Activated CD4-positive, alpha-beta T cell treated with anti-CD3 and anti-CD28 coated beads, Interleukin-2, amount 50 U/mL, for 1 hour (primary cell): ENCODE measurements at regions not wholly inside any gene's neighbourhood (a gene's known extent, or its start where the extent isn't known, plus 50 kb on each side); places are given as distances from the start of the nearest gene placed in this dataset.

Experiments used
- DNase-seq: peaks from one replicate; pipeline ENCODE4 v3.0.0-alpha.2; 2020

DNA sequence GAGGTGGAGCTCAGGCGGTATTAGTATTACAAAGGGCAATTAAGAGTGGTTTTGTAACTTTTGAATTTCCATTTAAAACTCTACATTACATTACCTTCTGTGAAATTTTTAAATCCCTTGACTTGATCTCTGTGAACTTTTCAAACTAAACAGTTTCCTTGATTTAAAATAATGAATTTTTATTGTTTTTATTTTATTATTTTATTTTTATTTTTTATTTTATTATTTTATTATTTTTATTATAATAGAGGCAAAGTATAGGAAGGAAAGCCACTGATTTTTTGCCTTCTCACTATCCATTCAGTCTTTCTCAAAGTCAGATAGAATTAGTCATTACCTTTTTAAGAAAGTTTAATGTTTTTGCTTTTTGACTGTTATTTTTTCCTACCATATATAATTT, 1248.1 kb upstream of the SLC10A2 start:
- DNase-seq: no peak

DNA sequence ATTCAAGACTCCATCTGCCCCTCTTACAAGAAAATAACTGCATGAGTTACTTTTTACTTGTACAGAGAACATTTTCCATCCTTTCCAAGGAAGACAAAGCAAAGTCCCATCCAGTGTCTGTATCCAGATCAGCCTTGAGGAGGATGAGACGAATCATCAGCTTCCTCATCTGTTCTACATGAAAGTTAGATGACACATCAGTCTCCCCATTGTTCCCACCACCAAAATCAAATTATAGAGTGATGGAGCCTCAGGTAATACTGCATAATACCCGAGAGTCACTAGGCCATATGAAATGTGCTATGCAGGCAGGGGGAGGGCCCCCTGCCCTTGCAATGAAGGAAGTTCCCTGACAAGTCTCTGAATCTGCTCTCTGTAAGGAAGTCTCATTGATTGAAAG, 1244.6 kb upstream of the SLC10A2 start:
- no peak for DNase-seq

DNA sequence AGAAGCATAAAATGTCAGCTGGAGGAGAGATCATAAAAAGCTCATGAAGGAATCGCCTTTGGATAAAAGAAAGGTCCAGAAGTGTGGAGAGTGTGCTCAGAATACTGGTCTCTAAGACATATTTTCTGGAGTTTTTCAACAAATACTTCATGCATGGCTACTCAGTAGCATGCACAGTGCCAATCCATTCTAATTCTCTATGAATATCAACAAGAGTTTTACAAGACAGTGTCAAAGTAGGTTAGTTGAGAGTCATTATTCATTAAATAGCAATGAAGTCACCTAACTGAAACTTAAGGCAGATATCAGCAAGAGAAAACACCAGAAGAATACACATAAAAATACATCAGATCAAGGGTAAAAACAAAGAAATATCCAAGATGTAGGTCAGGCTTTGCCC, 1243.2 kb upstream of the SLC10A2 start:
- no peak for DNase-seq

DNA sequence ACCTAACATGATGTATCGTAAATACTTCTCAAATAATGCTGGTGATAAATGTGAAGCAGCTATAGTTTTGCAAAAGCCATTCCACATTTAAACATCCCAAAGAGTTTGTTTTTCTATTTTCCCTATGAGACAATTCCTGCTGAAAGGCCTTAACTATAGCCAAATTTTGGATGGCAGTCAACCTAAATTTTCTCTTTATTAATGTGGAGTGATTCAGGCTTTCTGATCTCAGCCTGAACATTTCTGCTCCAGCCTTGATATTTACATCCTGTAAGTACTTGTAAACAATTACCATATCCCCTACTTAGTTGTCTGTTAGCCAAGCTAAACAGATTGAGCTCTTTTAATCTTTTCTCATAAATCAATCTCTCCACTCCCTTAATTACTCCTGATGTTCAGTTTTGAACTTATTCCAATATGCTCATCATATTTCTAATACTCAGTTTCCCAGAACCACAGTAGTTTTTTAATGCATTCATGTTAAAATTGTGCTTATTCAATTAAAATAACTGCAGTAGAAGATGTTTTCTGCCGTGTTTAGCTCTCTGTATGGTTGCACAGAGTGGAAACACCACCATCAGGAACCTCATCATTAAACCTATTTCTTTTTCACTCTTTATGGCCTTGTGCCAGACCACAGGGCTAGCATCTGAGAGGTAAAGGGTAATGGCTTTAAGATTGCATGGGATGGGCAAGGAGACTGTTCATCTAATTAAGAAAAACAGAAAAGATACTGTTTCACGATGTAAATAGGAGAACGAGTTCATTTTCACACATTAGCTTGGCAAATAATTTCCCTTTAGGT, 1235.2 kb upstream of the SLC10A2 start:
- no peak for DNase-seq

DNA sequence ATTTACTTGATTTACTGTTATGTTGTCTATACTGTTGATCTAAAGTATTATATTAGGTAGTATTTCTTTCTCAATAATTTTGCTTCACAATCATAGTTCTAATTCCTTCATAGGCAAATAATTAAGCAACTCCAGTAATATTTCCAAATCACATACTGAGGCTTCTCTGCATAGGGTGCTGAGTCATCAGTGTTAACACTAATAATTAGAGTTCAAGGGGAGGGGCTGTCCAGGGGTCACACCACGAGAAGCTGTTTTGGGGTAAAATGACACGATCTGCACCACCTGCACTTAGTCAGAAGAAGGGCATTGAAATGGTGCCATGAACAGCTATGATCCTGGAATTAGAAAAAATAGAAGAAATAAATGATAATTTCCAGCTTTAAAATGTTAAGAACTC, 1230.9 kb upstream of the SLC10A2 start:
- no peak for DNase-seq

DNA sequence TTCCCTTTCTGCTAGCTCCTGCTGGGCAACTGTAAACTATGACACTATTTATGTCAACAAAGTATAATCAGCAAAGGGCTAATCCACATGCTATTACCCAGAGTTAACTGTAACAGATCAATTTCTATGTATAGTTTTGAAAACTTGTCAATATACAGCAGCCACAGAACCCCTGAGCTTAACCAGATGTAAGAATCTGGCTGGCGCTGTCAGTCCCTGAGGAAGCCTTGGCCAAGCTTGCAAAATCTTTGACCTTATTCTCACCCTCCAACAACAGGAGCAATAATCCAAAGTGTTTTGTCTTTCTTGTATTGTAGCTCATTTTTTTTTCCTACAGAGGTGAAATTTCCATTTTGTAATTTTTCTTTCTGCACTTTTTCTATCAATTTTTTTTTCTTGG, 1230.1 kb upstream of the SLC10A2 start:
- DNase-seq: no peak

DNA sequence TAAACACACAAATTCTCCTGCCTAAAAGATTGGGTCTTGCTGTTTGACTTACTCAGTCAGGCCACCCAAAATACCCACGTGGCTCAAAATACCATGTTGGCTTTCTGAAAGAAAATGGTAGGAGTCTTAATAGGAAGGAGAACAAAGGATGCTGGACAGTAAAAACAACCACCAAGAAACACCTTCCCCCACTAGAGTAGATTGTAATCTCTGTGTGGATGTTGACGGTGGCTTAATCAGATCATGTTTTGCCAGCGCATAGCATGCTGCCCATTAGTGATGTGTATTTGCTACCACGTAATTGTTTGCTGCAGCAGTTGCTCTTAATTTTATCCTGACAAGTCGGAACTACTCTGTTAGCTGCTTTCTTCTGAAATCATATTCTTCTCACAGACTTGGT, 1229.3 kb upstream of the SLC10A2 start:
- DNase-seq: no peak

DNA sequence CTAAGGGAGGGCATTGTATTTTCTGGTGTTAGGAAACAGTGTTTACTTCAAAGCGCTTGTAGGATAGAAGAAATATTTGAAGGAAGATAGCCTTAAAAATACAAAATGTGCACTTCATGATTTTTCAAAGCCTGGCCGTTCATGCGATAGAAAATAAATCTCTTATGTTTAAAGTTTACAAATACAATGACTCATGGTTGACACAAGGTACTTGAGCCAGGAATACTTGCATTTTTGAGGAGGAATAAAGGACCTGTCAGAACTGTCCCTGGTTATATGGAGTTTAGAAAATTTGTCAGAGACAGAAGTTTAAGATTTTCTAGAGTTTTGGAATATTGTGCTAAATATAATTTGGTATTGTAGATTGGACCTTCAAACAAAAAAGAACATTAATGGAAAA, 1223.2 kb upstream of the SLC10A2 start:
- DNase-seq: no peak

DNA sequence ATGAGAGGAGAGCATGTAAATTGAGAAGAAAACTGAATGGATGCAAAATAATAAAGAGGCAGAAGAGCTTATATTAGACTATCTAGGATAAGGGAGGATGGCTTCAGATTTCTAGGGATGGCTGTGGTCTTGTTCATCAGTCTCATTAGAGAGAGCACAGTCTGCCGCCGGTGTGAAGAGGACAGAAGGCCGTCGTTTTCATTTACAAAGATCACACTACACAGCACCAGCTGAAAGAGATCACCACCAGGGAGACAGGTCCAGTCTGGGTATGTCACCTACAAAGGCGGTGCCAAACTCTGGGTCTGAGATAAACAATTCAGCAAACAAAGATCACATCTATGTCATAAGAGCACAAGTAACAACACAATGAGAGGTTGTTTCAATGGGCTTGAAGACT, 1222.3 kb upstream of the SLC10A2 start:
- no peak for DNase-seq

DNA sequence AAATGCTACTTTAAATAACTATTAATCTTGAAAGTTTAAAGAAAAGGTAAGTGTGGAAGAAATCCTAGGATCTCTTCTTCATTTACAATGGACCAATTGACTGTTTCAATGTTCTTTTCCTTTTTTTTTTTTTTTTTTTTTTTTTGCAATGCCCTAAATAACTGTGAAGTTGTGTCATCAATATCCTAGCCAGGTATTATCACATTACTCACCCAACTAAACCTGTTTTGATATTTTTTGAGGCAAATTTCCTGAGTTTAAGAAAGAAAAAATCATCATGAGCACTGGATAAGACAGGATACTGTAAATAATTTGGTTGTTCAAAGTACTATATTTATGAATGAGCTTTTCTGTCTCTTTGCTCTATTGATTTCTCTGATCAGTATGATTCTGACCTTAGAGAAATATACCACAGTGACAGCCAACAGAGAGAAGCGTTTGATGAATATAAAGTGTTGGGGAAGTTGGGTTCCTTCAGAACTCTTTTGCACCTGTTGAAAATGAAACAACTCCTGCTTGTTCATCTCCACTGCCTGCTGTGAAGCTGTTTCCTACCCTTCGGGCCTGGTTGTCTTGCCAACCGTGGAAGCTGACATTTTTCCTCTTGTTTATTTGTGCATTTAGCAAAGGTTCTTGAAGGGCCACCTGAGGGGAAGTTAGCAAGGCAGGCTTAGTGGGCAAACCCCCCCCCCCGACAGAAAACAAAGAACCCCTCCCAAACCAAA, 1220.5 kb upstream of the SLC10A2 start:
- no peak for DNase-seq

DNA sequence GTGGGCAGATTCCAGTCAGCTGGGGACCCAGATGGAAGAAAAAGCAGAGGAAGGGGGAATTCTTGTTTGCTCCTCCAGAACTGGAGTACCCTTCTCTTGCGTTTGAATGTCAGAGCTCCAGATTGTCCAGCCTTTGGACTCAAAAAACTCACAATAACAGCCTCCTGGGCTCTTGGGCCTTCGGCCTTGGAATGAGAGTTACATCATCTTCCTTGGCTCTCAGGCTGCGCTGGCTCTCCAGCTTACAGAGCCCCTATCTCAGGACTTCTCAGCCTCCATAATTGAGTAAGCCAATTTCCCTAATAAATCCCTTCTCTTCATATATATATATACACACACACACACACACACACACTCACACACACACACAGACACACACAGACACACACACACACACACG, 1215.7 kb upstream of the SLC10A2 start:
- no peak for DNase-seq

DNA sequence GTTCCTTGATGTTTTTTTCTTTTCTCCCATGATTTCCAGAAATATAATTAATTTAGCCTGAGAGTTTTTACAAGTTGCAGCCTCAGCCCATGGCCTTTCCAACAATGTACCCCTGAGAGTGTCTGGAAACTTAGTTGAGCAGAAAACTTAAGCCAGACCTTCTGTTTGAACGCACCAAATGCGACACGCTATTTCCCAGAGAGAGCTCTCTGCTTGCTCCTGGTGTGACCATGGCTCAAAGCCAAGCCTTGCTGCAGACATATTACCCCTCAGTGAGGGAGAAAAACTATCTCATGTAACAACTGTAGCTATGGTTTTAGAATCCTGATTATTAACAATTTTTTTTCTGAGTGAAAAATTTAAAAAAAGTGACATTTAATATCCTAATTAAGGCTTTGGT, 1204.5 kb upstream of the SLC10A2 start:
- no peak for DNase-seq

DNA sequence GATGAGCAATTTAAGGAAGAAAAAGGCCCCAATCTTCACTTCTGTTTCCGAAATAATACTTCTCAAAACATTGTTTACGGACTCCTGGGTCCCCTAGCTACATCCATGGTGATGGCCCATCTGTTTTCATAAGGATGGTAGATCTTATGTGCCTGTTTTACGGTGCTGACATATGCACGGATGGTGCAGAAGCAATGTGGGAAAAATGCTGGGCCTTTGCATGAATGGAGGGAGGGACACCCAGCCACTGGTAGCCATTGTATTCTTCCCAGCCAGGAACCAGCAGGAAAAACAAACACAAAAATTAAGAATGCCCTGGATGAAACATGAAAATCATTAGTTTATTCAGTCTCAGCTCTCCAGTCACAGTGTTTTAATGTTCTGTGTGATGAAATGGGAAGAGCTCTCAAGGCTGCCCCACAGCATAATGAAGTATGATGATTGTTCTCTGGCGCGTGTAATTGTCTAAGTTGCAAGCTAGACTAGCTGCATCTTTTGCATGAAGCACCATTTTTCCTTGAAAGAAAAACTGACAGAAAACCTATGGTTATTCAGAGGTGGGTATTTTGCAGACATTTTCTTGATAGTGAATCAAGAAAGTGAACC, 1201.1 kb upstream of the SLC10A2 start:
- DNase-seq: no peak

DNA sequence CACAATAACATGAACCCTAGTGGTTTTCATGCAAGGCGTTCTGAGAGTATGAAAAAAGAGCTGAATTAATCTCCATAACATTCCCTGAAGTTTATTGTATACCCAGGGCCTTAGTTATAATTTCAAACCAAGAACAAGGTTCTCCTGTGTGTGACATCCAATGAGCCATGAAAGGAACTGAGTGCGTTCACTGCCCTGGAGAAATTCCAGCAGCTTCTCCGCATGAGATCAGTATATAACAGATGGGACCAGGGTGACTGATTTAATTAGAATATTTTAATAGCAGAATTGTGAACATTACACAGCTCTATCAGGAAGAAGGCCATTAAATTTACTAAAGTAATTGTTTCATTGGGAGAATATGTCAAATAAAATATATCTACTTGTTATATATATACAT, 1190.5 kb upstream of the SLC10A2 start:
- DNase-seq: no peak

DNA sequence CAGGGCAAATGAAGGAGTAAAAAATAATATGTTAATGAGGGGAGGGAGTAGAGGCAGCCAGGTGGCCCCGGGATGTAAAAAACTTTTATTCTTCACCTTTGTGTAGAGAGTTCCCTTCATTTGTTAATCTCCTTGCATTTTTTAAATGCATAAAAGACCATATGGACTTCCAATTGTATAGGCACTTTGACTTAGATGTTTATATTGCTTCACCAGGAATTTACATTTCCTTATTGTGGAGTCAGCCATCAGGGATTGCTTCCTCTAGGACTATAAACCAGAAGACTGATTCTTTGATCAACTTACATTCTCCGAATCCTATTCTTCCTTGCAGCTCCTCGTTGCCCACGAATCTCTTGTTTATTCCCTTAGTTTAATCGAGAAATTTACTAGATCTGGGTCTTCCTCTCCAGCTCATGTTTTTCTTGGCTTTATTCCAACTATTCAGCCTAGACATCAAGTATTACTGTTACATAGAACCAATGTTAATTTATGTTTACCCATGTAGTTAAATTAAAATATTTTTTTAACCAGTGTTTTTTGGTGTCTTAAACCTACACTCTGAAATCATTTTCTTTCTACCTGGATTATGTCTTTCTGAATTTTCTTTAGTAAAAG, 1187.0 kb upstream of the SLC10A2 start:
- DNase-seq: no peak

DNA sequence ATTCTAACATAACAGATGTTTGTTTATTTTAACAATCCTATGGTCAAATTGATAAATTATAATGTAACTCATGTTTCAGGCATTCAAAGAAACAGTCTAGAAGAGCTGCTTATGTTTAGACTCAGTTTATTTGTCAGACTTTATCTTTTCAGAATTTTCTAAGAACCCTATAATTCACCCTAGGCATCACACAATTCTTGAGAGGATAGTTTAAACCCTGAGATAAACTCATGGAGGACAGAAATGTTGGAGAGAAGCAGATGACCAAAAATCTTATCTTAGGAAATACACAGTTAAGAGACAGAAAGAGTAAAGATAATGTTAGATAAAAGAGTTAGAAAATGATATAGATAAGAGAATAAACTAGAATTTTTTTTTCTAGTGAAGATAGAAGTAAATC, 1185.7 kb upstream of the SLC10A2 start:
- DNase-seq: no peak

DNA sequence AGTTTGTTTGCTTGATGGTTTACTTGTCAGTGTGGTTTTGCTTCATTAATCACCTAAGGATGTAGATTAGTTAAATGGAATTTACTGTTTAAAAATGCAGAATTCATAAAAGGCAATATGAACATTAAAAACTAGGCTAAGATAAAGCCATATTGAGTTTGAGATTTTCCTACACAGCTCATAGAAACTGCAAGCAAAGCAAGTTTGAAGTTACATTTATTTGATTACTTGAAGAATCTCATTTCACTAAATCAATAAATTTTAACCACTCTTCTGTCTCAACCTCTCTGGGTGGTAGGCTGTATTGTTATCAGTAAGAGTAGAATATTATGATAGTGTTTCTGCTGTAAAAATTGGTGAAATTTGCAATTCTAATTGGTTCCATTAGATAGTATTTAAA, 1180.7 kb upstream of the SLC10A2 start:
- DNase-seq: no peak

DNA sequence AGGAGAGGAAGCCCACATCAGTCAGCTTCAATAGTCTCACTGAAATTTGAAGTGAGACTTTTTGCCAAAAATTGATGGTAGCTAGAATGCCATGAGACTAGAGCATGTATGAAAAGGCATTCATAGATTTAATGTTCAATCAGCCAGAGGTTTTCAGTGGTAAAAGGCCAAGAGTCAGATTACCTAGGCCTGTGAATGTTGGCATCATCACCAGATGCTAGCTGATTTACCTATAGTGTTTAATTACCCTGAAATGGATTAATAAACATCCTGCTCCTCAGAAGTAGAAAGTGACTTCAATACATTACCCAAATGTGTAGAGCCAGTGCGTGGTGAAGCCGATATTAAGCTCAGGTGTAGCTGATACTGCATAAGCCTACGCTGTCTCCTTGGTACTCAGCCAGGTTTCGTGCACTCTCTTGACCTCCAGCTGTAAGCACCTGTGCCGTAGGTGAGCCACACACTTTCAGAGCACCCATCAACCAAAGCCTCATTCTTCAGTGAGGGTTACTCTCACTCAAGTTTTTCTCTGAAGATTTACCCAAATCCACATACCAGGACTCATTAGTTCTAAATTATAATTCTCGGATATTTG, 1140.3 kb upstream of the SLC10A2 start:
- DNase-seq: no peak

DNA sequence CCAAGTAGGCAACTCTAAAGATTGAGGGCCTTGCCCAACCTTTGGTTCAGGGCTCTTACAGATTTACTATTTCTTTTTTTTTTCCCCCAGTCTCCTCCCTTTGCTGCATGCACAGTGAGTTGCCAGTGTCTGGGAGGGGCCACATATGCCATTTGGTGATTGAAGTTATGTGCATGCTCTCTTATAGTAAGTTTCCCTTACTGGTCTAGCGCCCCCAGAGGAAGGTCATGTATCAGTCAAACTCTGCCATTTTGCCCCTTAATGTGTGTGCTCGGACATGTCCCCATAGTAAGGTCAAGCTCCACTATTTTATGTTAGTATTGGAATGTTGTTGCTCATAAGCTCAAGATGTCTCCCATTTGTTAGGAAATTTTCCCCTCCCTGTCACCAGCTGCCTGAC, 1138.0 kb upstream of the SLC10A2 start:
- no peak for DNase-seq

DNA sequence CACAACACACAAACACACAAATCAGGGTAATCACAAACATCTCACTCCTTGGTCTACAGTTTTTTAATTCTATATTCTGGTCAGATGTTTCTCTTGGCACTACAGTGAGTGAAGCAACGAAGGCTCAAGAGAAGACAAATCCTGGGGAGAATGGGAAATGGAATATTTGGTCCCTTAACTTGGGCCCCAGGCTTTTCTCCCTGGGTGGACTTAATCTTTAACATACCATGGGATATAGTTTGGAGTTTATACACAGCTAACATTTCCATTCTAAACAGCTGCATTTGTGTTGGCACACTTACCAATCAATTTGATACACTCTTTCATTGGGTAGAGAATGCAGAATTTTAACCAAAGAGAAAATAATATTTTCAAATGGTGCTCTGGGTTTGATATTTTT, 1132.6 kb upstream of the SLC10A2 start:
- no peak for DNase-seq

DNA sequence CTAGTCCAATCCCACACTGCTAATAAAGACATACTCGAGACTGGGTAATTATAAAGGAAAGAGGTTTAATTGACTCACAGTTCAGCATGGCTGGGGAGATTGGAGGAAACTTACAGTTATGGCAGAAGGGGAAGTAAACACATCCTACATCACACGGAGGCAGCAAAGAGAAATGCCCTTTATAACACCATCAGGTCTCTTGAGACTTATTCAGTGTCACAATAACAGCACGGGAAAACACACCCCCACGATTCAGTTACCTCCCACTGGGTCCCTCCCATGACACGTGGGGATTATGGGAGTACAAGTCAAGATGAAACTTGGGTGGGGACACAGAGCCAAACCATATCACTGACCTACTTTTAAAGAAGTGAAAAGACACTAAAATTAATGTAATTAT, 1130.4 kb upstream of the SLC10A2 start:
- no peak for DNase-seq

DNA sequence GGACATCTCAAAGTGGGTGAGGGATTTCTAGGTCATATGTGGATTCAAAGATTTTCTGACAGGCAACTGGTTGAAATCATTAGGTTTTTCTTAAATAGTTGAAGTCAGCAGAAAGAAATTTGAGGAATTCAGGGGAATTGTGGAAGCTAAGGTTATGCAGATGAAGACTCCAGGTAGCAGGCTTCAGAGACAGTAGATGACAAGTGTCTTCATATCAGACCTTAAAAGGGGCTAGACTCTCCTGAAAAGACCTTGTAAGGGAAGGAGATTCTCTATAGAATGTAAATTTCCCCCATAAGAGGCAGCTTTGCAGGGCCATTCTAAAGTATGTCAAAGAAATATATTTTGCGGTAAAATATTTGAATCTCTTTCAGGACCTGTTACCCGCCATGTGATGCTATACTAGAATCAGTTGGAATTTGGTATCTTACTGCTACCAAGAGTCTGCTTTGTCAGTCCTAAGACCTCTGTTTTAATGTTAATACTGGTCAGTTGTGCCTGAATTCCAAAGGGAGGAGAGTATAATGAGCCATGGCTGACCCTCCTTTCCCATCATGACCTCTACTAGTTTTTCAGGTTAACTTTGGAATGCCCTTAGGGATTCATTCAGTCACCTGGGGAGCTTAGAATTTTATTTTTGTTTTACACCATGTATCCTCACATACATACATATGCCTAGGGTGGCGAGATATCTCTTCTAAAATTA, 1115.5 kb upstream of the SLC10A2 start:
- DNase-seq: no peak
